ENCODE measurements at regions not wholly inside any gene's neighbourhood (a gene's known extent, or its start where the extent isn't known, plus 50 kb on each side); places are given as distances from the start of the nearest gene placed in this dataset.
A peak's percentile ranks its signal among the peaks of the same experiment; 100 is the strongest.

GRCh38 chr3:152922554-152922953, 87.6 kb downstream of the P2RY1 start:
- no peak overlapping the region for H3K9ac ChIP-seq (ENCODE audit: low read length)
- H3K9me3 ChIP-seq (ENCODE audit: insufficient read depth, low read length): no peaks in the 10 kb centered on the region
- no peaks in the 10 kb centered on the region for H3K4me1 ChIP-seq (ENCODE audit: low read length)
- no peak overlapping the region for H3K27ac ChIP-seq (ENCODE audit: low read length)
- H3K36me3 ChIP-seq (replicated peaks; ENCODE audit: low read depth, low read length): no peaks in the 10 kb centered on the region
- TF ChIP-seq, protein P1, sequence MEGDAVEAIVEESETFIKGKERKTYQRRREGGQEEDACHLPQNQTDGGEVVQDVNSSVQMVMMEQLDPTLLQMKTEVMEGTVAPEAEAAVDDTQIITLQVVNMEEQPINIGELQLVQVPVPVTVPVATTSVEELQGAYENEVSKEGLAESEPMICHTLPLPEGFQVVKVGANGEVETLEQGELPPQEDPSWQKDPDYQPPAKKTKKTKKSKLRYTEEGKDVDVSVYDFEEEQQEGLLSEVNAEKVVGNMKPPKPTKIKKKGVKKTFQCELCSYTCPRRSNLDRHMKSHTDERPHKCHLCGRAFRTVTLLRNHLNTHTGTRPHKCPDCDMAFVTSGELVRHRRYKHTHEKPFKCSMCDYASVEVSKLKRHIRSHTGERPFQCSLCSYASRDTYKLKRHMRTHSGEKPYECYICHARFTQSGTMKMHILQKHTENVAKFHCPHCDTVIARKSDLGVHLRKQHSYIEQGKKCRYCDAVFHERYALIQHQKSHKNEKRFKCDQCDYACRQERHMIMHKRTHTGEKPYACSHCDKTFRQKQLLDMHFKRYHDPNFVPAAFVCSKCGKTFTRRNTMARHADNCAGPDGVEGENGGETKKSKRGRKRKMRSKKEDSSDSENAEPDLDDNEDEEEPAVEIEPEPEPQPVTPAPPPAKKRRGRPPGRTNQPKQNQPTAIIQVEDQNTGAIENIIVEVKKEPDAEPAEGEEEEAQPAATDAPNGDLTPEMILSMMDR (IDR thresholded peaks at IDR 0.05; ENCODE audit: low read depth, low read length): no peak
- no peak for TF ChIP-seq EZH2phosphoT487 (IDR thresholded peaks at IDR 0.05; ENCODE audit: low read depth)
- no peaks in the 10 kb centered on the region for H3K27me3 ChIP-seq (ENCODE audit: low read depth, low read length)
- no peak overlapping the region for H3K4me2 ChIP-seq (ENCODE audit: low read length)
- no peak overlapping the region for H2AFZ ChIP-seq (ENCODE audit: low read depth, low read length)
- no peaks in the 10 kb centered on the region for H3K79me2 ChIP-seq (ENCODE audit: low read length)
- H3K4me3 ChIP-seq (ENCODE audit: low read length): no peak overlapping the region
- no peaks in the 10 kb centered on the region for H4K20me1 ChIP-seq (ENCODE audit: insufficient read depth, low read length)

DNA sequence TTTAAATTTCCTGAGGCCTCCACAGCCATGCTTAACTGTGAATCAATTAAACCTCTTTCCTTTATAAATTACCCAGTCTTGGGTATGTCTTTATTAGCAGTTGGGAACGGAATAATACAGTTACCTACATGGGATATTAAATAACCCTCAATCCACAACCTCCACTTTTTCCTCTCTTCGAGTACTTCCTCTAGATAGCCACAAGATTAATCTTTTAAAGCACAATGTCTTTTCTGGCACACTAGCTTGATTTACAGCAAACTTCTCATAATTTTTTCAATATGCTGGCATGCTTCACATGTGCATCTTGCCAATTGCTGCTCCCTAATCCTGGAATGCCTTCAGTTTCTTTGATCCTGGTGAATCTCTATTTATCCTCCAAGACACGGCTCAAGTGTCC, 92.2 kb downstream of the P2RY1 start:
- Histone ChIP-seq H3K4me1 (ENCODE audit: low read length) (no peaks in the 10 kb centered on the region), H3K4me3 (ENCODE audit: low read length) (no peak overlapping the region), H3K9ac (ENCODE audit: low read length) (no peak overlapping the region), H2AFZ (ENCODE audit: low read depth, low read length) (no peak overlapping the region), H3K79me2 (ENCODE audit: low read length) (no peaks in the 10 kb centered on the region), H3K27me3 (ENCODE audit: low read depth, low read length) (no peaks in the 10 kb centered on the region), H3K9me3 (ENCODE audit: insufficient read depth, low read length) (no peaks in the 10 kb centered on the region), H3K36me3 (replicated peaks; ENCODE audit: low read depth, low read length) (no peaks in the 10 kb centered on the region), H3K27ac (ENCODE audit: low read length) (no peak overlapping the region), H4K20me1 (ENCODE audit: insufficient read depth, low read length) (no peaks in the 10 kb centered on the region), H3K4me2 (ENCODE audit: low read length) (no peak overlapping the region)
- TF ChIP-seq EZH2phosphoT487 (IDR thresholded peaks at IDR 0.05; ENCODE audit: low read depth): no peak
- TF ChIP-seq, protein P1 (IDR thresholded peaks at IDR 0.05; ENCODE audit: low read depth, low read length): no peak

DNA sequence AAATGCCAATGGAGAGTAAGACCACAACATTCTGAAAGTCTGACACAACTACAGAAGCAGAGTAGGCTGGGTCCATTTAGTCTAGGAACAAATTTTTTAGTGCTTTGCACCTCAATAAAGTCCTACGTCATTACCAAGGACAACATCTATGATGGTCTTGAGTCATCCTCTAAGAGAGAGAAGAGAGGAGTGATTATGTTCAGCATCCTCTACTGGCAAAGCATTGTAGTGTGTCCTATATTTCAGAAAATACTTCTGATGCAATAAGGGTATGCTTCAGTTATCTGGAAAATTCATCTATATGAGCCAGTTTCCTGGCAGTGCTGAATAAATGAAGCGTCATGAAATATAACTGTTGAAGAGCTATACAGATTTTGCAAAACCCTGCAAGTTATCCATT, 95.6 kb downstream of the P2RY1 start:
- Histone ChIP-seq H3K4me1 (ENCODE audit: low read length) (no peaks in the 10 kb centered on the region), H3K9ac (ENCODE audit: low read length) (no peak overlapping the region), H2AFZ (ENCODE audit: low read depth, low read length) (no peak overlapping the region), H3K9me3 (ENCODE audit: insufficient read depth, low read length) (no peaks in the 10 kb centered on the region), H3K27ac (ENCODE audit: low read length) (no peak overlapping the region), H3K36me3 (replicated peaks; ENCODE audit: low read depth, low read length) (no peaks in the 10 kb centered on the region), H3K79me2 (ENCODE audit: low read length) (no peaks in the 10 kb centered on the region), H3K4me3 (ENCODE audit: low read length) (no peak overlapping the region), H4K20me1 (ENCODE audit: insufficient read depth, low read length) (no peaks in the 10 kb centered on the region), H3K4me2 (ENCODE audit: low read length) (no peak overlapping the region), H3K27me3 (ENCODE audit: low read depth, low read length) (no peaks in the 10 kb centered on the region)
- TF ChIP-seq, protein P1 (IDR thresholded peaks at IDR 0.05; ENCODE audit: low read depth, low read length): no peak
- TF ChIP-seq EZH2phosphoT487 (IDR thresholded peaks at IDR 0.05; ENCODE audit: low read depth): no peak

- Histone ChIP-seq H3K9me3 (ENCODE audit: insufficient read depth, low read length) (no peaks in the 10 kb centered on the region), H3K79me2 (ENCODE audit: low read length) (no peaks in the 10 kb centered on the region), H3K4me3 (ENCODE audit: low read length) (no peak overlapping the region), H2AFZ (ENCODE audit: low read depth, low read length) (no peak overlapping the region), H3K36me3 (replicated peaks; ENCODE audit: low read depth, low read length) (no peaks in the 10 kb centered on the region), H3K4me1 (ENCODE audit: low read length) (no peaks in the 10 kb centered on the region), H3K4me2 (ENCODE audit: low read length) (no peak overlapping the region), H4K20me1 (ENCODE audit: insufficient read depth, low read length) (no peaks in the 10 kb centered on the region), H3K27me3 (ENCODE audit: low read depth, low read length) (no peaks in the 10 kb centered on the region), H3K9ac (ENCODE audit: low read length) (no peak overlapping the region), H3K27ac (ENCODE audit: low read length) (no peak overlapping the region)
- no peak for TF ChIP-seq EZH2phosphoT487 (IDR thresholded peaks at IDR 0.05; ENCODE audit: low read depth)
- TF ChIP-seq, protein P1 (IDR thresholded peaks at IDR 0.05; ENCODE audit: low read depth, low read length): peak; percentile 26; the same call in 1 of the 2 replicates
Observed at GRCh38 chr3:152937234-152937633, 102.3 kb downstream of the P2RY1 start.
